Amniotic stem cell (primary cell): ENCODE measurements at regions not wholly inside any gene's neighbourhood (a gene's known extent, or its start where the extent isn't known, plus 50 kb on each side); places are given as distances from the start of the nearest gene placed in this dataset.
"Not testable (repeated sequence)": the region's sequence is repeated elsewhere in the genome, so short reads cannot be mapped to it uniquely, and the experiment has no call there.

Source experiments
- DNase-seq: peaks from one replicate; lab custom pipeline; 2025; lab: John Stamatoyannopoulos, UW

GRCh38 chr3:55156851-55157650, 229.2 kb upstream of the LRTM1 start:
- no peak for DNase-seq

GRCh38 chr3:55147856-55148720, 220.2 kb upstream of the LRTM1 start:
- no peak for DNase-seq

- no peak for DNase-seq
Observed at GRCh38 chr3:55147406-55147805, 219.5 kb upstream of the LRTM1 start.

GRCh38 chr3:55146216-55146615, 218.4 kb upstream of the LRTM1 start:
- DNase-seq: no peak

- no peak for DNase-seq
Observed at GRCh38 chr3:55144015-55144673, 216.3 kb upstream of the LRTM1 start.

GRCh38 chr3:55143336-55143735, 215.5 kb upstream of the LRTM1 start:
- DNase-seq: no peak

- DNase-seq: not testable (repeated sequence)
Observed at GRCh38 chr3:55136291-55136690, 208.4 kb upstream of the LRTM1 start.

GRCh38 chr3:55128225-55128823, 200.5 kb upstream of the LRTM1 start:
- DNase-seq: no peak

GRCh38 chr3:55127565-55127964, 199.7 kb upstream of the LRTM1 start:
- no peak for DNase-seq

GRCh38 chr3:55124371-55124770, 196.5 kb upstream of the LRTM1 start:
- DNase-seq: no peak
